22Rv1 (cell line): ENCODE measurements at regions not wholly inside any gene's neighbourhood (a gene's known extent, or its start where the extent isn't known, plus 50 kb on each side); places are given as distances from the start of the nearest gene placed in this dataset.

Source experiments
- ZFX ChIP-seq: fragments of 450-650 bp; IDR thresholded peaks from 2 replicates; pipeline ENCODE4 v1.6.1; 2017; ENCODE audit warnings: antibody characterized with exemption, borderline replicate concordance
- TF ChIP-seq, protein P1 (sequence below): fragments of 450-650 bp; IDR thresholded peaks from 2 replicates; pipeline ENCODE4 v1.5.1; 2017; ENCODE audit warnings: mild to moderate bottlenecking

DNA sequence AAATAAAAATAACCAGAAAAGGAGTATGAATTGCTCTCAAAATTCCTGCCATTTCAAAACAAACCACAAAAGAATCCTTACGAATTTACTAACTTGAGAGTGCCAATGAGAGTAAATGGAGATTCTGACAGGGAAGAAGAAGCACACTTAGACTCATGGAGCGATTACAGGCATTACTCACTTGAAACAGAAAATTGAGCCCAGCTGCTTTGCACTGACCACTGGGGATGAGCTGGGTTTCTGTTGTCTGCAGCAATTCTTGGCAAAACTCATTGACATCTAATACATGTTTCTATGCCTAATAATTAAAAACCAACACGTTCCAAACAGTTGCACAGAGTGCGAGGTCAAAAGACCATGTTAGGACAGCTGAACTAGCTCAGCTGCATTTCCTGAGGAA lies 731.6 kb downstream of the DNAH5 start:
- TF ChIP-seq, protein P1, sequence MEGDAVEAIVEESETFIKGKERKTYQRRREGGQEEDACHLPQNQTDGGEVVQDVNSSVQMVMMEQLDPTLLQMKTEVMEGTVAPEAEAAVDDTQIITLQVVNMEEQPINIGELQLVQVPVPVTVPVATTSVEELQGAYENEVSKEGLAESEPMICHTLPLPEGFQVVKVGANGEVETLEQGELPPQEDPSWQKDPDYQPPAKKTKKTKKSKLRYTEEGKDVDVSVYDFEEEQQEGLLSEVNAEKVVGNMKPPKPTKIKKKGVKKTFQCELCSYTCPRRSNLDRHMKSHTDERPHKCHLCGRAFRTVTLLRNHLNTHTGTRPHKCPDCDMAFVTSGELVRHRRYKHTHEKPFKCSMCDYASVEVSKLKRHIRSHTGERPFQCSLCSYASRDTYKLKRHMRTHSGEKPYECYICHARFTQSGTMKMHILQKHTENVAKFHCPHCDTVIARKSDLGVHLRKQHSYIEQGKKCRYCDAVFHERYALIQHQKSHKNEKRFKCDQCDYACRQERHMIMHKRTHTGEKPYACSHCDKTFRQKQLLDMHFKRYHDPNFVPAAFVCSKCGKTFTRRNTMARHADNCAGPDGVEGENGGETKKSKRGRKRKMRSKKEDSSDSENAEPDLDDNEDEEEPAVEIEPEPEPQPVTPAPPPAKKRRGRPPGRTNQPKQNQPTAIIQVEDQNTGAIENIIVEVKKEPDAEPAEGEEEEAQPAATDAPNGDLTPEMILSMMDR = no peak
- TF ChIP-seq ZFX = no peak
